ENCODE measurements at regions not wholly inside any gene's neighbourhood (a gene's known extent, or its start where the extent isn't known, plus 50 kb on each side); places are given as distances from the start of the nearest gene placed in this dataset.
"Not testable (repeated sequence)": the region's sequence is repeated elsewhere in the genome, so short reads cannot be mapped to it uniquely, and the experiment has no call there.

DNA sequence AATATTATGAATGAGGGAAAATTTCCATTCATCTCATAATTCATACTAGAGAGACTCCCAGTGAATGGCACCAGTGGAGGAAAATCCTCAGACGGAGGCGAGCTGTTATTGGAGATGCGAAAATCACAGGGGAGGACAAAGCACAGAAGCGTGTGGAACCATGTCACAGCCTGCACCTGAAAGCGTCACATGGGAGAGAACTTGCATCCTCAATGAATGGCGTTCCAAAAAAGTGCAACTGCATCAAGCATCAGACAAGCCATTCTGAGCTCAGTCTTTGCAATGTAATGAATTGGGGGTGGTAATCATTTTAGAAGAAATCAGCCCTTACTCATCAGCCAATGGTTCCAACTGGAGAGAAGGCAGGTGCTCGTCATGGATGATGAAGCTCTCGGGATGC, 235.0 kb upstream of the NUPR2 start:
- not testable (repeated sequence) for H3K9me2 ChIP-seq (ENCODE audit: insufficient read depth); H4K20me1 ChIP-seq (replicated peaks; ENCODE audit: insufficient read depth); H3K27me3 ChIP-seq (ENCODE audit: insufficient read depth); DNase-seq (ENCODE audit: low spot score); H3K4me3 ChIP-seq; H3K4me1 Mint-ChIP-seq; H3K79me2 ChIP-seq (replicated peaks; ENCODE audit: insufficient read depth); H3K4me1 ChIP-seq (ENCODE audit: insufficient read depth); H3K27me3 Mint-ChIP-seq (ENCODE audit: insufficient read depth, low read depth, poor library complexity); H3K27ac ChIP-seq (ENCODE audit: low read depth); H3K4me3 Mint-ChIP-seq; H2AFZ ChIP-seq; H3F3A ChIP-seq (replicated peaks; ENCODE audit: low read depth); H3K4me2 ChIP-seq; H3K36me3 ChIP-seq (ENCODE audit: insufficient read depth); ATAC-seq; H3K27ac Mint-ChIP-seq
- peaks cover 29% of the 10 kb centered on the region for H3K36me3 Mint-ChIP-seq (ENCODE audit: low read depth)
- H3K9me3 Mint-ChIP-seq: peaks cover 91% of the 10 kb centered on the region

DNA sequence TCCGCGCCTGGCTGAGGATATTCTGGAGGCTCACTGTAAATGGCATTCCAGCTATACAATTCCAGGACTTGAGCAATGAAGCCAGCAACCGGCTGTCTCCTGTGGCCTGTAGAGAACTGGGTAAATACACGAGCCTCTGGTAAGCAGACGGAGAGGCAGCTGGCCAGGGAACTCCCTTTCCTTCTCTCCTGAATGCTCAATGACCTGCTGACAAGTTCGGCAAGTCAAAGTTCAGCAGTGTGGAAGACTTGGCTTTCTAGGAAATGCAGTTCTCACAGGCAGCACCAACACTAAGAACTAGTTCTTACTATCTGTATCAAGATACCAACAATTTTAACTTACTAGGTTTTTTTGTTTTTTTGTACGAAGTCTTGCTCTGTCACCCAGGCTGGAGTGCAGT, 232.1 kb upstream of the NUPR2 start:
- H3K36me3 ChIP-seq (ENCODE audit: insufficient read depth); ATAC-seq; H3K4me2 ChIP-seq; H4K20me1 ChIP-seq (replicated peaks; ENCODE audit: insufficient read depth); H3K9me2 ChIP-seq (ENCODE audit: insufficient read depth); H3K27ac Mint-ChIP-seq; H3K79me2 ChIP-seq (replicated peaks; ENCODE audit: insufficient read depth); H3F3A ChIP-seq (replicated peaks; ENCODE audit: low read depth); H3K27ac ChIP-seq (ENCODE audit: low read depth); H3K4me3 ChIP-seq; H3K4me1 Mint-ChIP-seq; H3K27me3 Mint-ChIP-seq (ENCODE audit: insufficient read depth, low read depth, poor library complexity); DNase-seq (ENCODE audit: low spot score); H3K27me3 ChIP-seq (ENCODE audit: insufficient read depth); H2AFZ ChIP-seq; H3K4me1 ChIP-seq (ENCODE audit: insufficient read depth); H3K4me3 Mint-ChIP-seq: not testable (repeated sequence)
- peaks cover 34% of the 10 kb centered on the region for H3K36me3 Mint-ChIP-seq (ENCODE audit: low read depth)
- peaks cover 95% of the 10 kb centered on the region for H3K9me3 Mint-ChIP-seq

DNA sequence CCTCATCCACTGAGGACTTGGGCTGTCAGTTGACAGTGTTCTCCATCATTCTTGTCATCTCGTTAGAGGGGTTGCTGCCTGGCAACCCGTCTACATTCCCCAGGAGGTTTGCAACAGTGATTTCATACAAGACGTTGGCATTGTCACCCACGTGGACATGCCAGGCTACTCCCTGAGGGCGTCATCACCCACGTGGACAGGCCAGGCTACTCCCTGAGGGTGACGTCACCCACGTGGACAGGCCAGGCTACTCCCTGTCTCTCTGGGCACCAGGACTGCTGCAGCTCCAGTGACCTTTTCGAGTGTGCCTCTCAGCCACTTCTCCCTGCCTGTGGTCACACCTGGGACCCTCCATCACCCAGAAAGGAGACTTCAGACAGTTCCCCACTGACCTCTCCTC, 212.1 kb upstream of the NUPR2 start:
- H3K4me3 ChIP-seq; H3K4me2 ChIP-seq; H3K4me1 ChIP-seq (ENCODE audit: insufficient read depth); DNase-seq (ENCODE audit: low spot score); H3K27ac ChIP-seq (ENCODE audit: low read depth); H2AFZ ChIP-seq; H3F3A ChIP-seq (replicated peaks; ENCODE audit: low read depth); H3K79me2 ChIP-seq (replicated peaks; ENCODE audit: insufficient read depth); H4K20me1 ChIP-seq (replicated peaks; ENCODE audit: insufficient read depth); H3K36me3 ChIP-seq (ENCODE audit: insufficient read depth); H3K9me2 ChIP-seq (ENCODE audit: insufficient read depth); H3K4me1 Mint-ChIP-seq; H3K27ac Mint-ChIP-seq; H3K4me3 Mint-ChIP-seq; ATAC-seq; H3K27me3 Mint-ChIP-seq (ENCODE audit: insufficient read depth, low read depth, poor library complexity); H3K27me3 ChIP-seq (ENCODE audit: insufficient read depth): not testable (repeated sequence)
- Mint-ChIP-seq H3K9me3 (peaks cover 84% of the 10 kb centered on the region), H3K36me3 (ENCODE audit: low read depth) (peaks cover 20% of the 10 kb centered on the region)

DNA sequence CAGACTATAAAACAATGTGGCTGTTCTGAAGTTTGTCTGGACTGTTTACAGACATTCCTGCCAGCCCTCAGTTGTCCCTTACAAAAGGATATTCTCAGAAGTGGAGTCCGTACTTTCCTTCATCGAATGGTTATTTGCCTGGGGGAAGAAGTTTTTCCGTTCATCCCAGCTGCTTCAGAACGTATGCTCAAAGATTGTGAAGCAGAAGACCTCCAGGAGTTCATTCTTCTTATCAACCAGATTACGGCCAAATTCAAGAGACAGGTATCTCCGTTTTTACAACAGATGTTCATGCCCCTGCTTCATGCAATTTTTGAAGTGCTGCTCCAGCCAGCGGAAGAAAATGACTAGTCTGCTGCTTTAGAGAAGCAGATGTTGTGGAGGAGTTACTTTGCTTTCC, 174.3 kb upstream of the NUPR2 start:
- no peak overlapping the region for H3K27ac Mint-ChIP-seq
- Histone ChIP-seq H4K20me1 (replicated peaks; ENCODE audit: insufficient read depth) (no peaks in the 10 kb centered on the region), H3K4me1 (ENCODE audit: insufficient read depth) (no peaks in the 10 kb centered on the region), H3K36me3 (ENCODE audit: insufficient read depth) (no peaks in the 10 kb centered on the region), H3K4me2 (no peak overlapping the region), H3F3A (replicated peaks; ENCODE audit: low read depth) (no peaks in the 10 kb centered on the region), H3K79me2 (replicated peaks; ENCODE audit: insufficient read depth) (no peaks in the 10 kb centered on the region), H3K27ac (ENCODE audit: low read depth) (no peak overlapping the region), H2AFZ (no peak overlapping the region), H3K4me3 (no peak overlapping the region), H3K27me3 (ENCODE audit: insufficient read depth) (no peaks in the 10 kb centered on the region), H3K9me2 (ENCODE audit: insufficient read depth) (no peaks in the 10 kb centered on the region)
- H3K27me3 Mint-ChIP-seq (ENCODE audit: insufficient read depth, low read depth, poor library complexity): peaks cover 2% of the 10 kb centered on the region
- H3K4me3 Mint-ChIP-seq: no peak overlapping the region
- DNase-seq (ENCODE audit: low spot score) (no peak), ATAC-seq (no peak)
- H3K36me3 Mint-ChIP-seq (ENCODE audit: low read depth): peaks cover 43% of the 10 kb centered on the region
- H3K4me1 Mint-ChIP-seq: no peaks in the 10 kb centered on the region
- peaks cover 57% of the 10 kb centered on the region for H3K9me3 Mint-ChIP-seq
- TF ChIP-seq EZH2 (IDR thresholded peaks at IDR 0.05; ENCODE audit: low read depth, unreplicated experiment) (no peak), NANOG (IDR thresholded peaks at IDR 0.05; ENCODE audit: borderline replicate concordance) (no peak), ZNF114 (CRISPR knock-in tag; IDR thresholded peaks at IDR 0.05) (no peak), STAT1 (IDR thresholded peaks at IDR 0.05; ENCODE audit: unreplicated experiment) (no peak), EZH2phosphoT487 (IDR thresholded peaks at IDR 0.05; ENCODE audit: unreplicated experiment) (no peak), POLR2AphosphoS5 (IDR thresholded peaks at IDR 0.05; ENCODE audit: low read depth) (no peak), CREB1 (CRISPR knock-in tag; IDR thresholded peaks at IDR 0.05; ENCODE audit: low read depth) (no peak)
- TF ChIP-seq, protein P1, sequence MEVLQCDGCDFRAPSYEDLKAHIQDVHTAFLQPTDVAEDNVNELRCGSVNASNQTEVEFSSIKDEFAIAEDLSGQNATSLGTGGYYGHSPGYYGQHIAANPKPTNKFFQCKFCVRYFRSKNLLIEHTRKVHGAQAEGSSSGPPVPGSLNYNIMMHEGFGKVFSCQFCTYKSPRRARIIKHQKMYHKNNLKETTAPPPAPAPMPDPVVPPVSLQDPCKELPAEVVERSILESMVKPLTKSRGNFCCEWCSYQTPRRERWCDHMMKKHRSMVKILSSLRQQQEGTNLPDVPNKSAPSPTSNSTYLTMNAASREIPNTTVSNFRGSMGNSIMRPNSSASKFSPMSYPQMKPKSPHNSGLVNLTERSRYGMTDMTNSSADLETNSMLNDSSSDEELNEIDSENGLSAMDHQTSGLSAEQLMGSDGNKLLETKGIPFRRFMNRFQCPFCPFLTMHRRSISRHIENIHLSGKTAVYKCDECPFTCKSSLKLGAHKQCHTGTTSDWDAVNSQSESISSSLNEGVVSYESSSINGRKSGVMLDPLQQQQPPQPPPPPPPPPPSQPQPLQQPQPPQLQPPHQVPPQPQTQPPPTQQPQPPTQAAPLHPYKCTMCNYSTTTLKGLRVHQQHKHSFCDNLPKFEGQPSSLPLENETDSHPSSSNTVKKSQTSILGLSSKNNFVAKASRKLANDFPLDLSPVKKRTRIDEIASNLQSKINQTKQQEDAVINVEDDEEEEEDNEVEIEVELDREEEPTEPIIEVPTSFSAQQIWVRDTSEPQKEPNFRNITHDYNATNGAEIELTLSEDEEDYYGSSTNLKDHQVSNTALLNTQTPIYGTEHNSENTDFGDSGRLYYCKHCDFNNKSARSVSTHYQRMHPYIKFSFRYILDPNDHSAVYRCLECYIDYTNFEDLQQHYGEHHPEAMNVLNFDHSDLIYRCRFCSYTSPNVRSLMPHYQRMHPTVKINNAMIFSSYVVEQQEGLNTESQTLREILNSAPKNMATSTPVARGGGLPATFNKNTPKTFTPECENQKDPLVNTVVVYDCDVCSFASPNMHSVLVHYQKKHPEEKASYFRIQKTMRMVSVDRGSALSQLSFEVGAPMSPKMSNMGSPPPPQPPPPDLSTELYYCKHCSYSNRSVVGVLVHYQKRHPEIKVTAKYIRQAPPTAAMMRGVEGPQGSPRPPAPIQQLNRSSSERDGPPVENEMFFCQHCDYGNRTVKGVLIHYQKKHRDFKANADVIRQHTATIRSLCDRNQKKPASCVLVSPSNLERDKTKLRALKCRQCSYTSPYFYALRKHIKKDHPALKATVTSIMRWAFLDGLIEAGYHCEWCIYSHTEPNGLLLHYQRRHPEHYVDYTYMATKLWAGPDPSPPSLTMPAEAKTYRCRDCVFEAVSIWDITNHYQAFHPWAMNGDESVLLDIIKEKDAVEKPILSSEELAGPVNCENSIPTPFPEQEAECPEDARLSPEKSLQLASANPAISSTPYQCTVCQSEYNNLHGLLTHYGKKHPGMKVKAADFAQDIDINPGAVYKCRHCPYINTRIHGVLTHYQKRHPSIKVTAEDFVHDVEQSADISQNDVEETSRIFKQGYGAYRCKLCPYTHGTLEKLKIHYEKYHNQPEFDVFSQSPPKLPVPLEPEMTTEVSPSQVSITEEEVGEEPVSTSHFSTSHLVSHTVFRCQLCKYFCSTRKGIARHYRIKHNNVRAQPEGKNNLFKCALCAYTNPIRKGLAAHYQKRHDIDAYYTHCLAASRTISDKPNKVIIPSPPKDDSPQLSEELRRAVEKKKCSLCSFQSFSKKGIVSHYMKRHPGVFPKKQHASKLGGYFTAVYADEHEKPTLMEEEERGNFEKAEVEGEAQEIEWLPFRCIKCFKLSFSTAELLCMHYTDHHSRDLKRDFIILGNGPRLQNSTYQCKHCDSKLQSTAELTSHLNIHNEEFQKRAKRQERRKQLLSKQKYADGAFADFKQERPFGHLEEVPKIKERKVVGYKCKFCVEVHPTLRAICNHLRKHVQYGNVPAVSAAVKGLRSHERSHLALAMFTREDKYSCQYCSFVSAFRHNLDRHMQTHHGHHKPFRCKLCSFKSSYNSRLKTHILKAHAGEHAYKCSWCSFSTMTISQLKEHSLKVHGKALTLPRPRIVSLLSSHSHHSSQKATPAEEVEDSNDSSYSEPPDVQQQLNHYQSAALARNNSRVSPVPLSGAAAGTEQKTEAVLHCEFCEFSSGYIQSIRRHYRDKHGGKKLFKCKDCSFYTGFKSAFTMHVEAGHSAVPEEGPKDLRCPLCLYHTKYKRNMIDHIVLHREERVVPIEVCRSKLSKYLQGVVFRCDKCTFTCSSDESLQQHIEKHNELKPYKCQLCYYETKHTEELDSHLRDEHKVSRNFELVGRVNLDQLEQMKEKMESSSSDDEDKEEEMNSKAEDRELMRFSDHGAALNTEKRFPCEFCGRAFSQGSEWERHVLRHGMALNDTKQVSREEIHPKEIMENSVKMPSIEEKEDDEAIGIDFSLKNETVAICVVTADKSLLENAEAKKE (CRISPR knock-in tag; IDR thresholded peaks at IDR 0.05): no peak
